ENCODE measurements at regions not wholly inside any gene's neighbourhood (a gene's known extent, or its start where the extent isn't known, plus 50 kb on each side); places are given as distances from the start of the nearest gene placed in this dataset.

GRCh38 chr22:49197505-49197904, 630.2 kb downstream of the BRD1 start:
- DNase-seq: no peak

DNA sequence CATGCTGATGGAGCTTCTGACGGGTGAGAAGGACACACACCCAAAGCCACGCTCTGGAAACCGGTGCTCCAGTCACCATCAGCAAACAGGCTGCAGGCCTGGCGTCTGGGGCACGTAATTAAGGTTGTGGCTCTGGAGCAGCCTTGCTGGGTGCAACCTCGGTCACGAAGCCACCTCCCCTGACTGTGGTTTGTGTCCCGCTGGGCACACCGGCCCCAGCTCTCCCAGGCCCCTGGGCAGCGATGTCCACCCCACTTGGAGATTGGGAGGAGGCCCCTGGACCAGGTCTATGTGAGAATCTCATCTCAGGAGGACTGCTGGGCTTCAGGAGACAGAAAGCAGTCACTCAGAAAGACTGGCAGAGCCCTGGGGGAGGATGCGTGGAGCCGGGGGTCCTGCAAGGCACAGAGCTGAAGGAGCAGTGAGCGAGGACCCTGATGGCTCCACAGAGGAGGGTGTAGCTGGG, 631.6 kb downstream of the BRD1 start:
- DNase-seq: no peak

DNA sequence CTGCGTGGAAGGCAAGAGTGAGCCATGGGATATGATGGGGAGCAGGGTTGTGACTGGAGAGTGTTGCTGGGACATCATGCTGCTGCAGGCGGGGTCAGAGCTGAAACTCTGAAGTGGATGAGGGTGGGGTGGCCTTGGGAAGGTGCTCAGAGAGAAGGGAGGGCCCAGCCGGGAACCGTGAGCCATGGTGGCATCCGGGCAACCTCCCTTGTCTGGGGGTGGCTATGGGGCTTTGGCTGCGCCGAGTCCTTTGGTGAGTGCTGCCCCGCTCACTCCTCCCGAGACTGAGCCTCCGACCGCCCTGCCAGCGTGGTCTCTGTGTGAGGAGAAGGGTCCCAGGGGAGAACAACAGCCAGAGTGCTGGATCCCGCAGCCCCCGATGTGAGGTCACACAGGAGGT, 632.0 kb downstream of the BRD1 start:
- no peak for DNase-seq

DNA sequence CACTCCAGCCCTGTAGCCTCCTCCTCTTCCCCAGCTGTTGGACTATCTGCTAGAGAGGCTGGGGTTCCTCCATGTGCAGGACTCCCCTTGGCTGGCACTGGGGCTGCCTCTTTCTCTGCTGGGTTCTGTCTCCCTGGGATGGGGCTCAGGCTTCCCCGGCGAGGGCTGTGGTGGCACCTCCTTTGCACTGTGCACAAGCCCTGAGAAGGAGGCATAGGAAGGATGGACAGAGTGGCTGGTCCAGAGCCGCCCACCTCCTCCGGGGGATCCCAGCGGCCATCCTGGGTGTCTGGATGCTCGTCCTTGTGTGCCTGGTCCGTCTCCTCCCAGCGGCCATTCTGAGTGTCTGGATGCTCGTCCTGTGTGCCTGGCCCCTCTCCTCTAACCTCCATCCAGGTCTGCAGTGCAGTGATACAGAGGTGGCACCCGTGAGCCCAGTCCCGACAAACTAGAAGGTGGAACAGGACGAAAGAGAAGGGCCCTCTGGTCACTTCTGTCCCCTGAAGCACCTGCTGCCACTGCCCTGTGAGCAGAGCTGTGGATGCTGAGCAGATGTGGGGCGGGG, 633.7 kb downstream of the BRD1 start:
- DNase-seq: no peak

DNA sequence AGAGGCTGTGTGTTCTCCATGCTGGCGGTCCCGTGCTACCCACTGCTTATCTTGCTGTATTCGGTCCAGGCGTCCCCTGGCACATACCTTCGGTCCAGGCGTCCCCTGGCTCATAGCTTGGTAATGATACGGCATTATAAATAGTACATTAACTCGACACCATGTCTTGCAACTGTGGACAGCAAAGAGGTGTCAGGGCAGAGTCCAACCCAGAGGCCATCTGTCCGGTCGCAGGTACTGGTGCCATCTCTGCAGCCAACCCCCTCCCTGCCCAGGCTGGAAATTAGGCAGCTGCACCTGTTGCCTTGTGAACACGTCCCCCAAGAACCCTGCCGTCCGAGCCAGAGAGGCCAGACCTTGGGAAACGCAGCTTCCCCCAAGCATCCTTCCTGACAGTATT, 634.3 kb downstream of the BRD1 start:
- DNase-seq: no peak

DNA sequence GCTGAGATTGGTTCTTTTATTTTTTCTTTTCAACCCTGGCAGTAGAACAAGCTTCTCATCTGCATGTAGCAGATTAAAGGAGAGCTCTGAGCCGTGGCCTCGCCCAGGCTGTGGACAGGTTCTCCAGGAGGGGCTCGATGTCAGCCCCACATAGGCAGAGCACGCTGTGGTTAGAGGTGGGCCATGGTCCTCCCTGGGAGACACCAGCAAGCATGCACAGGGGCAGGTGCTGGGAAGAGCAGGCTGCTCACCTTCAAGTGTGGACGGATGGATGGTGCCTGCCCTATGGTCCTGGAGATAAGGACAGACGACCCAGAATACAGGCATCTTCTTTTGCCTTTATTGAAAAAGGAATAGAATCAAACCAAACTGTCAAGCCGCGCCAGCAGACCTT, 634.8 kb downstream of the BRD1 start:
- no peak for DNase-seq

GRCh38 chr22:49192180-49192856, 635.4 kb downstream of the BRD1 start:
- DNase-seq: no peak

GRCh38 chr22:49191506-49191980, 636.1 kb downstream of the BRD1 start:
- DNase-seq: no peak

DNA sequence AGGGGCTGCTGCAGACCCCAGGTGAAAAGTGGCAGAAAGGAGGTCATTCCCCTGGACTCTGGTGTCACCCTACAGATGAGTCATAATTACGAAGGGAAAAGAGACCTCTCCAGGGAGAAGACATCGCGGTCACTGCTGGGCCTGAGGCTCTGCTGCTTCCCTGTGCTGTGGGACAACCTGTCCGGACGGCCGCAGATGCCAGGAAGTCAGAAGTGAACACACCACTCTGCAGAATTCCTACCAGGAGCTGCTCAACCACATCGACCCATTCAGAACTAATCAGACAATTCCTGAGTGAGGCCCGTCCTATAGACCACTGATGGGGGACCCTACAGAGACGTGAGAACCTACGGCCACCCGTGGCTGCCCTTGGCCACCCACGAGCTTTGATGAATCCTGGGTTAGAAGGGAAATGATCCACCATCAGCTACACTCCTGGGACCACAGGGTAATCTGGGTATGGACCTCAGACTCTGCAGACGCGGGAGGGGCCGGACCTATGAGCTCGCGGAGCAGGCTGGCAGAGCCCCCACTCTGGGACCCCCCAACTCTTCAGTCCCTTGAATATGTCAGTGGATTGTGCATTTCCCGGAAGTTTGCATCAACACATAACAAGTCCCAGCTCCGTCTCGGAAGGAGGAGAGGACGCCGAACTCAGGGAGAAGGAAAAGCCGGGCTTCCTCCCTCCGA, 636.7 kb downstream of the BRD1 start:
- DNase-seq: no peak

DNA sequence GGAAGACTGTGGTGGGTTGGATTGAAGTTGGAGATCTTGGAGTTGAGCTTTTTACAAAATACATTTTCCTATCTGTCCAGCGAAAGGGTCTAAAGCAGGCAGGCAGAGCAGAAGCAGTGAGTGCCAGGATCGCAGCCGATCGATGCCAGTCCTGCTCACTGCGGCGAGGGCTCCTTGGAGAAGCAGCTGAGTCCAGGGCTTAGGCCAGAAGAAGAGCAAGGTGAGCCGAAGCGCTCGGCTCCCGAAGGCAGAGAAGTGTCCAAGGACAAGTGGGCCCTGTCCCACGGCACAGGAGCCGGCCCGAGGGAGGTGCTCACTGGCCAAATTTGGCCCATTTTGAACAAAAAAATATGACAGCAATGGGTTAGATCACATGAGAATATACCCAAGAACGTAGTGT, 637.8 kb downstream of the BRD1 start:
- DNase-seq: no peak

GRCh38 chr22:49188591-49188990, 639.1 kb downstream of the BRD1 start:
- no peak for DNase-seq

DNA sequence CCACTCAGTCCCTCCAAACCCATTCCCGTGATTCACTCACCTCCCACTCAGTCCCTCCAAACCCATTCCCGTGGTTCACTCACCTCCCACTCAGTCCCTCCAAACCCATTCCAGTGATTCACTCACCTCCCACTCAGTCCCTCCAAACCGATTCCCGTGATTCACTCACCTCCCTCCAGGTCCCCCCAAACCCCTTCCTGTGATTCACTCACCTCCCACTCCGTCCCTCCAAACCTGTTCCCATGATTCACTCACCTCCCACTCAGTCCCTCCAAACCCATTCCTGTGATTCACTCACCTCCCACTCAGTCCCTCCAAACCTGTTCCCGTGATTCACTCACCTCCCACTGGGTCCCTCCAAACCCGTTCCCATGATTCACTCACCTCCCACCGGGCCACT, 639.6 kb downstream of the BRD1 start:
- DNase-seq: no peak

DNA sequence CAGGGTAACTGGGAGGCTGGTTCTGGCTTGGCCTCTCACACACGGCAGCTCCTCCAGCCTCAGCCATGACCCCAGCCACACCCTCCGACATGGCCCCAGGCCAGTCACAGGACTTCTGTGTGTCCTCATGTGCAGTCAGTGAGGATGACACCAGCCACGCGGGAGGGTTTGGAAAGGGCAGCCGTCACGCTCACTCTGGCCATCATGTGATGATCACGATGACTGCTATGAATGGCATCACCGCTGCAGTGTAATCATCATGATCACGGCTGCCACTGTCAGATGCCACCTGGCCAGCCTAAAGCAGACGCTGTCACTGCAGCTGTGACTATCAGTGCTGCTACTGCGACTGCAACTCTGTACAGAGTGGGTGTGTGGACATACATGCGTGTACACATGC, 640.9 kb downstream of the BRD1 start:
- DNase-seq: no peak

GRCh38 chr22:49186293-49186692, 641.4 kb downstream of the BRD1 start:
- DNase-seq: no peak

- DNase-seq: no peak
Observed at GRCh38 chr22:49185312-49185969, 642.2 kb downstream of the BRD1 start.

DNA sequence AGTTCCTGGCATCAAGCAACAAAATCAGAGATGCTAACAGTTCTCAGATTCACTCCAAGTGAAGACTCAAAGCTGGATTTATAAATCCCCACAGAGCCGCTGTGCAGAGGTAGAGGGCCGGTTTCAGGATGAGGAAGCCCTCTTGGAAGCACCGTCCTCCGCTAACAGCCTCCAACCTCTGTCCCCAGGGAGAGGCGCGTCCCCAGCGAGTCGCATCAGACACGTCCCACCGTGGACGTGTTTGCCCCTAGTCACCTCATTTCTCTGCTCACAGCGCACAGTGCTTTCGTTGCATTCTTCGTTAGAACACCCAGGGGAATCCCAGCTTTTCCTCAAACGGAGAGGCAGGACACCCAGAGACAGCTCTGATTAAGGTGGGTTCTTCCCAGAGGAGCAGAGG, 642.9 kb downstream of the BRD1 start:
- no peak for DNase-seq

GRCh38 chr22:49183826-49184216, 643.9 kb downstream of the BRD1 start:
- no peak for DNase-seq

- DNase-seq: no peak
Observed at GRCh38 chr22:49183208-49183825, 644.4 kb downstream of the BRD1 start.

- DNase-seq: no peak
Observed at GRCh38 chr22:49182416-49182815, 645.3 kb downstream of the BRD1 start.

DNA sequence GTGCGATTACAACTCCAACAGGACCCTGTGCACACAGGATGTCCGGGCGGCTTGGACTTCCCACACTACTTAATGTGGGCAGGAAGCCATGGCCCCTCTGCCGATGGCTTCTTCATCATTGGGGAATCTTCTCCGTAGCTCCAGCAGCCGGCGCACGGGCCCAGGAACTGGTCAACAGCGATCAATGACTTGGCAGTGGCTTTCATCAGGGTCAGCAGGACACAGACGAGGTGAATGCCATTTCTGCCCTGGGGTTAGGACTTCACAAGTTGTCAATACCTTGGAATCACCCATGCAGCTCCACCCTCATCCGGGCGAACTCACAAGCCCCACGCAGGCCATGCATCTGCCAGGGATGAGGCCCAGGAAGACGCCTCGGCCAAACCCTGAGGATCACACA, 645.7 kb downstream of the BRD1 start:
- DNase-seq: no peak

DNA sequence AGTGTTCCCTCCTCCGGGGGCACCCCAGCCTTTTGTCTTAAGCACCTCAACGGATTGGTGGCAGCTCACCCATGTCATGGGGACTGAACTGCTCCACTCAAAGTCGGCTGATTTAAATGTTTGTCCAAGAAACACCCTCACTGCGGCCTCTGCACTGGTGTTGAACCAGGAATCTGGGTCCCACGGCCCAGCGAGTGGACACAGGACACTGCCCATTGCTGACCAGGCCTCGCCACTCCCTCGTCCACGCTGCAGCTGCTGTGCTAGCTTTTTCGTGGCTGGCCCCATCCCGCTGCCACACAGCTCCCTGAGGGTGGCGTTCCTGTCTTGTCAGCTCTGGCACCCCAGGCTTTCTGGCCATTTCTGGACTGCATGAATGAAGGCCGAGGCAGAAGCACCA, 646.2 kb downstream of the BRD1 start:
- no peak for DNase-seq

GRCh38 chr22:49180683-49181024, 647.0 kb downstream of the BRD1 start:
- no peak for DNase-seq

GRCh38 chr22:49179886-49180682, 647.6 kb downstream of the BRD1 start:
- DNase-seq: no peak

Data from CD4-positive, alpha-beta T cell treated with Interleukin-17A for 4 hours (primary cell).